GM21423 (cell line): ENCODE measurements at regions not wholly inside any gene's neighbourhood (a gene's known extent, or its start where the extent isn't known, plus 50 kb on each side); places are given as distances from the start of the nearest gene placed in this dataset.
"Not testable (repeated sequence)": the region's sequence is repeated elsewhere in the genome, so short reads cannot be mapped to it uniquely, and the experiment has no call there.

ENCODE experiments used
- ATAC-seq: cut with Tn5 transposase; IDR thresholded peaks from one replicate; pipeline ENCODE4 v1.9.1; 2021; ENCODE audit warnings: mild to moderate bottlenecking, moderate library complexity; ENCODE audit not compliant: unreplicated experiment

DNA sequence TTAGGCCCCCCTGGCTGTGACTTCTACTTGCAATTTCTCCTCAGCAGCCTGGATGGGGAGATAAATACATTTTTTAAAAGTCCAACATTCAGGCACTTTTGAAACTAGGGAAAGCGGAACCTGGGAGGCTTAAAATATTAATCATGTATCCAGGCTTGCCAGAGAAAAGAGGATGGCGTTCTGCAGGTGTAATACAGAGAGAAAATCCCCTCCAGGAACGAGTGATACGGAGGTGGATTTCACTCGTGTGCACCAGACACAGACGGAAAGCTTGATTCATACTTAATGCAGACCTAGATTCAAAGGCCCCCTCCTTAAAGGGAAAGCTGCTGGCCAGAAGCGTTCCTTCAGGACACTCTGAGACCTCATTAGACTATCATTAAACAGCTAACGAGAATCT, 354.0 kb upstream of the BOD1L1 start:
- ATAC-seq = no peak

GRCh38 chr4:13982010-13982409, 354.5 kb upstream of the BOD1L1 start:
- ATAC-seq = no peak

DNA sequence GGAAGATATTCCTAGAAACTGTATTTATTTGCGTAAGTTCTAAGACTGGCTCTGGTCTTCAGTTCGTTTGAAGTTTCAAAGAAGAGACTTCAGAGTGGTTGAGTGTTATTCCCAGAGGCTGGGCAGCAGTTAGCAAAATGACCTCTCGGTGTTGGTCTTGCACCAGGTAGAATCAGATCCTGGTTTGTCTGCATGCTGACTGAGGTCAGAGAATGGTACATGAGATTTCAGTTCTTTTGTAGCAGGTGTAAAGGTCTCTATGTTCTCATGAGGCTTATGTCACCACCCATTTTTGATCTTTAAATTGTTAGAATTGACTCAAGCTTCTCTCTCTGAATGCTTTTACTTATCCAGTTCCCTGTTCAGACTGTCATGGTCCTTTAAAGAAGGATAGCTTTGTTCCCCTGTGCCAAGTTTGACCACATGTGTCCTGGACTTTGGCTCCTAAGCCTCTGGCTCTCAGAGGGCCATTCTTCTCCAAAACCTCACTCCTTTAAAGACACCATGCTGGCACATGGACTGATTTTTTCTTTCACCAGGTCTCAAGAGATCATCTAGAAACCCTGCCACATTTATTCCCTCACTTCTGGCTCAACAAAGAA, 355.8 kb upstream of the BOD1L1 start:
- ATAC-seq = no peak

DNA sequence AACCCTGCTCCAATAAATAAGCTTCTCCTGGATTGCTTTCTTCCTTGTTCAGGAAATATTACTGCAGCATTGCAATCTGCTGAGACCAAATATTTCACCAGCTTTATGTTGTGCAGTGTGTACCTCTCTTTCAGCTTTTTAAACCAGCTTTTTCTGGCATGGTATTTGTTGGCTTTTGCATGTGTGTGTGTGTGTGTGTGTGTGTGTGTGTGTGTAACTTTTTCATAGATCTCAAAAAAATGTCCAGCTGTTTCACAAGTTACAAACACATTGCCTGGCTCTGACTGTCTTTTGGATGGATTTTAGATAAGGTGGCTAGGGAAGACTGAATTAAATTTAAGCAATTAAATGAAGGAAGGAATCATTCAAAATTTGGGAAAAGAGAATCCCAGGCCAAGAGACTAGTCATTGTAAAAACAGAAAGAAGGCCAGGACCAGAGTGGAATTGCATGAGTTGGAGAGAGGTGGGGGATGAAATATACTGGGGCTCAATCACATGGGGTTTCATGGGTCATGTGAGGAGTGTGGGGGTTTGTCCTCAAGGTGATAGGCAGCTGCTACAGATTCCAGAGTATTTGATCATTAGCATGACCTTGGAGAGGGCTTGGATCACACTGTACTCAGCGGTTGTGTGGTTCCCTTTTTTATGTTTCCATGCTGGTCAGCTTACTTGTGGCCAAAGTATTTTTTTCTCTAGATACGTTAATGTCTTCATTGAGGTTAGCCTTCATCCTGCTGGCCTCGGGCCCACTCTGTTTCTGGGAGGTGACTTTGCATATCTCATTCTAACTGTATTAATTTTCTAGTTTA, 357.7 kb upstream of the BOD1L1 start:
- no peak for ATAC-seq

GRCh38 chr4:13985837-13986236, 358.3 kb upstream of the BOD1L1 start:
- no peak for ATAC-seq

DNA sequence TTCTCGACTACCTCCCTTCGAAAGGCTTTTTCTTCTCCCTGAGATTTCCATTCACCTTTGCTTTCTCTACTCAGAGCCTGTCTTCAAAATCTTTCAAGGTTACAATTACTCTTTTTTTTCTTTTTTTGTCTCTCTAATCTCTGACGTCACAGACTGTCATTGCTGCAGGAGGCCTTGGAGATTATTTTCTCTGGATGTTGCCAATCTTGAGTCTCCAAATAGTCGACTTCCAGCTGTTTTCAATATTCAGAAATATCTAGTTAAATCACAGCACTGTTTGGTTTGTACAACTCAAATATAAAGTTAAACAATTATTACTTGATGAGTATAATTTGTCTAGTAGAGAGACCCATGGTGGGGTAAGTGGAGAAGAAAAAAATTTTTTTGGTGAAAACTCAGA, 359.0 kb upstream of the BOD1L1 start:
- ATAC-seq = no peak

- ATAC-seq = no peak
Observed at GRCh38 chr4:13988353-13989305, 361.1 kb upstream of the BOD1L1 start.

DNA sequence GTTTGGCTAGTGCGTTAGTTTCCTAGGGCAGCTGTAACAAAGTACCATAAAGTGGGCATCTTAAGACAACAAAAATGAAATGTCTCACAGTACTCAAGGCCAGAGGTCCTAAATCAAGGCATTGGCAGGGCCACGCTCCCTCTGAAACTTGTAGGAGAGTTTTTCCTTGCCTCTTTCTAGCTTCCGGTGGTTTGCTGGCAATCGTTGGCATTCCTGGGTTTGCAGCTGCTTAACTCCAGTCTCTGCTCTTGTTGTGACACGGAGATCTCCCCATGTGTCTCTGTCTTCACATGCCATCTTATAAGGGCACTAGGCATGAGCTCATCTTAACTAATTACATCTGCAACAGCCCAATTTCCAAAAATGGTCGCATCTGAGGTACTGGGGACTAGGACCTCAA, 362.0 kb upstream of the BOD1L1 start:
- no peak for ATAC-seq

GRCh38 chr4:13990596-13991589, 363.4 kb upstream of the BOD1L1 start:
- no peak for ATAC-seq

GRCh38 chr4:13992041-13992440, 364.5 kb upstream of the BOD1L1 start:
- no peak for ATAC-seq

DNA sequence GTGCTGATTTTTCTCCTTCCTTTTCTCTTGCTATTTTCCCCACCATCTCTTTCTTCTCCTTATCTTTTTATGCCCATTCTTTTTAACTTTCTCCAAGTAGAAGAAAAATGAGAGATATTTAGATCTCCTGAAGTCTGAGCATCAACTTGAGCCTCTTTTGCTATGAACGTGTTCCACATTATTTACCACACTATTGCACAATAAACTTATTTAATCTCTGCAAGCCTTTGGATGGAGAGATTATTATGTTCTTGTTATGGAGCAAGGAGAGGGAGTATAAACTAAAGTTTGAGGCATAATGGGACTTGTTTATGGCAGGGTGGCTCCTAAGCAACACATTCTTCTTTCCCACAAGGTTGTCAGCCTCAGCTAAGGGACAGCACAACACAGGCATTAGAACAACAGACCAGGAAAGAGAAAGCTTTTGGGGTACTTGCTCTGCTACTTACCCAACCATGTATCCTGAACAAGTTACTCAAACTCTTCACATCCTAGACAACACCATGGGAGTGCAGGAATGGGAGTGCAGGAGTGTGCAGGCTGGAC, 365.5 kb upstream of the BOD1L1 start:
- ATAC-seq = no peak

DNA sequence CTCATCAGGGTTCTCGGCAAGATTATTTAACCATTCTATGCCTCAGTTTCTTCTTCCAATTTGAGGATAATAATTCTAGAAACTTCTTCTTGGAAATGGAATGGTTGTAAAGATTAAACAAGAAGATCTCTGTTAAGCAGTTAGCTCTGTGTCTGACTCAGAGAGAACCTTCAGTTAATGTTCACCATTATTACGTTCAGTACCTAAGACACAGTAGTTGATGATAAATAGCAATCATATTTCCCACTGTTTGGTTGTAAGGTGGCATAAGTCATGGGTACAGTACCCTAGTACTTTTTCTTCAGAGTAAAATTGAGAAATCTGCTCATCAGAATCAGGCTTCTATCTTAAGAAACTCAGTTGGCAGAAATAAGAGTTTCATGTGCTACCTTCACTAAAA, 366.5 kb upstream of the BOD1L1 start:
- no peak for ATAC-seq

- no peak for ATAC-seq
Observed at GRCh38 chr4:13998850-13999445, 371.4 kb upstream of the BOD1L1 start.

GRCh38 chr4:14000091-14000814, 372.7 kb upstream of the BOD1L1 start:
- no peak for ATAC-seq

- not testable (repeated sequence) for ATAC-seq
Observed at GRCh38 chr4:14002331-14002730, 374.8 kb upstream of the BOD1L1 start.

DNA sequence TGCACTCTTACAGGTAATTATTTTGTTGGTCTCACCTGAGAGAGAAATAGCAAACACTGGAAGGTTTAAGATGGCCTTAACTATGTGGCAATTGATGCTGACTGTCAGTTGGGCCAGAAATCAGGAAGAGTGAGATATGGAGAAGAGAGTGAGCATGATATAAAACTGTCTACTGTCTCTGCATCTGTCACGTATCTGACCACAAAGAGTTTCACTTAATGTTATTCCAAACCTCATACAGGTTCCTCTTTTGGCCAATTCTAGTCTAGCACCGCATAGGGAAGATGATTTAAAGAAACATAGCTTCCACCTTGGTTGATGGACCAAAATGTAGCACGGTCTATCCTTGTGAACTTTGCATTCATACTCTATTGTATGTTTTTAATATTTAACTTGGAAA, 381.0 kb upstream of the BOD1L1 start:
- no peak for ATAC-seq

DNA sequence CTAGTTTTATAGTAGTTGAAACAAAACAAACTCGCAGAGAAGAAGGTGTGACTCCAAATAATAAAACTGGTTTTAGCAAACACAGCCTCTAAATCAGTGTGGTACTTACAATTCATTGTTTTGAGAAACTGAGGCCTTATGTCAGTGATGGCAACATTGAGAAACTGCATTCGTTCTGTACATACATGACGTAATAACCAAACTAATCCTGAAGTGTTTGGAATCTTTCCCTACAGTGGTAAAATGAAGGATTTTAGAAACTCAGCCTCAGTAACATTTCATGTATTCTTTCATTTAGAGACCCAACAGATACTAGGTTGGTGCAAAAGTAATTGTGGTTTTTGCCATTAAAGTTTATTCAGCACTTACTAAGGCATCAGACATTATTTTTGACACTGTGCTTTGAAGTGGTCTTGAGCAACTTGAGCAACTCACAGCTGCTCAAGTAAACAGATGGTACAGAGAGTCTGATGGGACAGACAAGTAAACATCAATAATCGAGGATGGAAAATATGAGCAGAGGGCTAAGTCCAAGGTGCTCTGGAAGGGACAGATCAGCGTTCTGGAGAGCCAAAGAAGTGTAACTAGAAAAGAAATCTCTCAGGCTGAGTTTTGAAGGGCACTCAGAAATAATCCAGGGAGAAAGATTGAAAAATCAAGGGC, 390.8 kb upstream of the BOD1L1 start:
- no peak for ATAC-seq

DNA sequence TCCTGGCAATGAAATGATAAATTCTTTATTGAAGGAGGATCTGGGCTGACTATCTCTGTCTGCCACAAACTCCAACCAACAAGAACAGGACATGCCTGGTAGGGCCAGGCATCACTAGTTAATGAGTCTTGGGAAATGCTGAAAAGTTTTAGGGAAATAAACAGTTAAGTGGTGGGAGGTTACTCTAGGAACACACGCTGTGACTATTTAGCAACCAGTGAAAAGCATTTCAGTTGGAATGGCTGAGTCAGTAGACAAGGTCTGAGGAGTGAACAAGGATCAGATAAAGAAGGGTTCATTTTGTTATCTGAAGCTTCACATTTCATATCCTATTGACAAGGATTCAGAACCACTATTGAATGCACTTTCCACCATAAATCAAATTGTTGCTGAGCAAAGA, 394.9 kb upstream of the BOD1L1 start:
- ATAC-seq = no peak
